WTC11 (cell line): ENCODE measurements at regions not wholly inside any gene's neighbourhood (a gene's known extent, or its start where the extent isn't known, plus 50 kb on each side); places are given as distances from the start of the nearest gene placed in this dataset.

ENCODE experiments used
- ATAC-seq: fragments of 200-7000 bp; cut with Tn5 transposase; 2 replicates; pipeline ENCODE4 v1.10.0; 2021; ENCODE audit warnings: mild to moderate bottlenecking, moderate library complexity
- CTCF ChIA-PET: fragments of 300-600 bp; sonication (Branson Sonifier 250); formaldehyde crosslinking; loops from one replicate; lab custom pipeline; 2021; ENCODE audit warnings: antibody characterized with exemption; lab: Charles Lee
- POLR2A ChIA-PET: fragments of 350-600 bp; sonication (Branson Sonifier 250); formaldehyde crosslinking; loops from one replicate; lab custom pipeline; 2021; ENCODE audit warnings: antibody characterized with exemption; lab: Charles Lee
- DNase-seq: peaks from one replicate; pipeline ENCODE4 v3.0.0; 2021; ENCODE audit warnings: low spot score
- H3K27ac Mint-ChIP-seq: 2 replicates; pipeline ENCODE4 v1.8.0; 2021; ENCODE audit warnings: mixed read lengths
- H3K27me3 Mint-ChIP-seq: 2 replicates; pipeline ENCODE4 v1.8.0; 2021; ENCODE audit warnings: low read depth, mild to moderate bottlenecking, moderate library complexity, mixed read lengths
- H3K36me3 Mint-ChIP-seq: 2 replicates; pipeline ENCODE4 v1.8.0; 2021; ENCODE audit warnings: mixed read lengths
- H3K4me1 Mint-ChIP-seq: 2 replicates; pipeline ENCODE4 v1.8.0; 2022; ENCODE audit warnings: mixed read lengths
- H3K4me3 Mint-ChIP-seq: 2 replicates; pipeline ENCODE4 v1.8.0; 2021; ENCODE audit warnings: mild to moderate bottlenecking, moderate library complexity, mixed read lengths
- H3K9me3 Mint-ChIP-seq: 2 replicates; pipeline ENCODE4 v1.8.0; 2021; ENCODE audit warnings: mixed read lengths
- EMX1 ChIP-seq: fragments of 250-450 bp; sonication (Bioruptor Pico); IDR thresholded peaks from 2 replicates; pipeline ENCODE4 v1.8.0; 2021; ENCODE audit warnings: mild to moderate bottlenecking
- GABPB1 ChIP-seq: sonication (generic); formaldehyde crosslinking; IDR thresholded peaks from 2 replicates; pipeline ENCODE4 v1.8.1; 2023; ENCODE audit warnings: mild to moderate bottlenecking, missing genetic modification reagents
- NFATC4 ChIP-seq: fragments of 250-450 bp; sonication (Bioruptor Pico); IDR thresholded peaks from 2 replicates; pipeline ENCODE4 v1.9.0; 2021; ENCODE audit warnings: mild to moderate bottlenecking
- NR1H2 ChIP-seq: sonication (generic); formaldehyde crosslinking; IDR thresholded peaks from 2 replicates; pipeline ENCODE4 v1.9.0; 2021; ENCODE audit warnings: mild to moderate bottlenecking, moderate library complexity, missing genetic modification reagents
- NR3C1 ChIP-seq: sonication (generic); formaldehyde crosslinking; conservative IDR thresholded peaks from 2 replicates; pipeline ENCODE4 v1.8.1; 2023; ENCODE audit warnings: low read depth, mild to moderate bottlenecking, missing genetic modification reagents
- RORB ChIP-seq: fragments of 250-450 bp; sonication (Bioruptor Pico); IDR thresholded peaks from 2 replicates; pipeline ENCODE4 v1.9.0; 2021; ENCODE audit warnings: mild to moderate bottlenecking
- ZNF121 ChIP-seq: sonication (generic); formaldehyde crosslinking; IDR thresholded peaks from 2 replicates; pipeline ENCODE4 v1.8.0; 2023; ENCODE audit warnings: missing genetic modification reagents
- ZNF219 ChIP-seq: sonication (generic); formaldehyde crosslinking; IDR thresholded peaks from 2 replicates; pipeline ENCODE4 v1.8.0; 2023; ENCODE audit warnings: missing genetic modification reagents, mild to moderate bottlenecking, borderline replicate concordance
- ZNF263 ChIP-seq: sonication (generic); formaldehyde crosslinking; IDR thresholded peaks from 2 replicates; pipeline ENCODE4 v1.8.1; 2022; ENCODE audit warnings: low read depth, mild to moderate bottlenecking, moderate library complexity, missing genetic modification reagents
- ZNF416 ChIP-seq: fragments of 250-450 bp; sonication (Bioruptor Pico); IDR thresholded peaks from 2 replicates; pipeline ENCODE4 v1.9.0; 2021; ENCODE audit warnings: mild to moderate bottlenecking, inconsistent platforms
- ZNF423 ChIP-seq: fragments of 250-450 bp; sonication (Bioruptor Pico); IDR thresholded peaks from 2 replicates; pipeline ENCODE4 v2.1.2; 2022; ENCODE audit warnings: mild to moderate bottlenecking, moderate library complexity
- ZNF671 ChIP-seq: fragments of 250-450 bp; sonication (Bioruptor Pico); IDR thresholded peaks from 2 replicates; pipeline ENCODE4 v1.8.0; 2021; ENCODE audit warnings: mild to moderate bottlenecking
- TF ChIP-seq, protein P1 (sequence below): fragments of 250-450 bp; sonication (Bioruptor Pico); conservative IDR thresholded peaks from 2 replicates; pipeline ENCODE4 v1.9.0; 2021; ENCODE audit warnings: mild to moderate bottlenecking
- TF ChIP-seq, protein P2 (sequence below): sonication (generic); formaldehyde crosslinking; IDR thresholded peaks from 2 replicates; pipeline ENCODE4 v1.8.1; 2023; ENCODE audit warnings: mild to moderate bottlenecking, moderate library complexity, missing genetic modification reagents
- TF ChIP-seq, protein P3 (sequence below): sonication (generic); formaldehyde crosslinking; conservative IDR thresholded peaks from 2 replicates; pipeline ENCODE4 v1.8.1; 2023; ENCODE audit warnings: mild to moderate bottlenecking, low read depth, missing genetic modification reagents, moderate library complexity
- TF ChIP-seq, protein P4 (sequence below): fragments of 250-450 bp; sonication (Bioruptor Pico); IDR thresholded peaks from 2 replicates; pipeline ENCODE4 v1.8.0; 2021; ENCODE audit warnings: mild to moderate bottlenecking
- TF ChIP-seq, protein P5 (sequence below): sonication (generic); formaldehyde crosslinking; IDR thresholded peaks from 2 replicates; pipeline ENCODE4 v1.8.0; 2022; ENCODE audit warnings: mild to moderate bottlenecking, missing genetic modification reagents
- TF ChIP-seq, protein P6 (sequence below): sonication (generic); formaldehyde crosslinking; IDR thresholded peaks from 2 replicates; pipeline ENCODE4 v1.8.1; 2023; ENCODE audit warnings: mild to moderate bottlenecking, missing genetic modification reagents
- TF ChIP-seq, protein P7 (sequence below): sonication (generic); formaldehyde crosslinking; IDR thresholded peaks from 2 replicates; pipeline ENCODE4 v1.8.1; 2022; ENCODE audit warnings: mild to moderate bottlenecking, moderate library complexity, missing genetic modification reagents
- TF ChIP-seq, protein P8 (sequence below): sonication (generic); formaldehyde crosslinking; IDR thresholded peaks from 2 replicates; pipeline ENCODE4 v1.8.1; 2023; ENCODE audit warnings: mild to moderate bottlenecking, missing genetic modification reagents, moderate library complexity

DNA sequence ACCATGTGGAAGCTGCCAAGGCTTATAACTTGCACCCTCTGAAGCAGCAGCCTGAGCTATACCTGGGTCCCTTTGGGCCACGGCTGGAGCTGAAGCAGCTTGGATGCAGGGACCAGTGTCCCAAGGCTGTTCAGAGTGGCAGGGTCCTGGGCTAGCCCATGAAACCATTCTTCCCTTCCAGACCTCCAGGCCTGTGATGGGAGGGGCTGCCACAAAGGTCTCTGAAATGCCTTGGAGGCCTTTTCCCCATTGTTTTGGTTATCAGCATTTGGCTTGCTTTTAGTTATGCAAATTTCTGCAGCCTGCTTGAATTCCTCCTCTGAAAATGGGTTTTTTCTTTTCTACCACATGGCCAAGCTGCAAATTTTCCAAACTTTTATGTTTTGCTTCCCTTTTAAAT lies 433.7 kb upstream of the ACO1 start:
- peaks cover 69% of the 10 kb centered on the region for H3K9me3 Mint-ChIP-seq
- peak; percentile 16 for DNase-seq

DNA sequence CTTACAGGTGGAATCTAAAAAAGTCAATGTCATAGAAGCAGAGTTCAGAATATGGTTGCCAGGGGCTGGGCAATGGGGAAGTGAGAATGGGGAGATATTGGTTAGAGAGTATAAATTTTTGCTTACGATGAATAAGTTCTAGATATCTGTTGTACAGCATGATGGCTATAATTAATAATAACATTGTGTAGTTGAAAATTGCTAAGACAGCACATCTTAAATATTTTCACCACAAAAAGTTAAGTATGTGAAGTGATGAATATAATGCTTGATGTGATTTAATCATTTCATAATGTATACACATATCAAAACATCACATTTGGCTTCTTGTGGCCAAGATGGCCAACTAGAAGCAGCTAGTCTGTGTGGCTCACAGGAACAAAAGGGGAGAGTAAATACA lies 425.9 kb upstream of the ACO1 start:
- ATAC-seq: no peak
- no peaks in the 10 kb centered on the region; the same call in 1 of the 2 replicates for H3K27me3 Mint-ChIP-seq
- H3K4me3 Mint-ChIP-seq: no peak overlapping the region
- POLR2A ChIA-PET: no interaction called here
- peaks cover 59% of the 10 kb centered on the region for H3K36me3 Mint-ChIP-seq
- H3K9me3 Mint-ChIP-seq: peaks cover 92% of the 10 kb centered on the region
- DNase-seq: no peak
- no peak overlapping the region for H3K27ac Mint-ChIP-seq
- TF ChIP-seq, protein P1, sequence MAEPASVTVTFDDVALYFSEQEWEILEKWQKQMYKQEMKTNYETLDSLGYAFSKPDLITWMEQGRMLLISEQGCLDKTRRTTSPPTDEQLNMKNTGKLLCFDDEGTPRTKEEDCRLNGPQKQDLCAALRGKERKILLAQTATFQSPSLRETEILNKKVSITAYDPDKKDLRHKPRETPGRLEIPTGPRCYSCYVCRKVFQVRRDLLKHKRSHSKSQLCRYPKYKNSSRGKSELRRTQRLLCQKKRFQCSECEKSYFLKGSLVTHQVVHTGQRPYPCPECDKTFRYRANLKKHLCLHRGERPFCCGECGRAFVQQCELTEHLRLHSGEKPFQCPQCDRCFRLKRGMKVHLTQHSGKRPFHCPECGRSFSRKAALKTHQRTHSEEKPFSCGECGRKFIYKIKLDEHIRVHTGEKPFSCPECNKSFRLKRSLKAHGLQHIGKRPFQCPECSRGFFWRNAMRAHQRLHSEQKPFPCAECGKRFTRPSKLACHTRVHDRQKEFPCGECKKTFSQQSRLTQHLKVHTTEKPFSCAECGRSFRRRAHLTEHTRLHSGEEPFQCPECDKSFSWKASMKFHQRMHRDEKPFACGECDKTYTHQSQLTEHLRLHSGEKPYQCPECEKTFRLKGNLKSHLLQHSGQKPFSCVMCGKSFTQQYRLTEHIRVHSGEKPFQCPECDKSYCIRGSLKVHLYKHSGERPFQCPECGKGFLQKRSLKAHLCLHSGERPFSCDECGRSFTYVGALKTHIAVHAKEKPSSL (CRISPR knock-in tag): no peak
- TF ChIP-seq, protein P2, sequence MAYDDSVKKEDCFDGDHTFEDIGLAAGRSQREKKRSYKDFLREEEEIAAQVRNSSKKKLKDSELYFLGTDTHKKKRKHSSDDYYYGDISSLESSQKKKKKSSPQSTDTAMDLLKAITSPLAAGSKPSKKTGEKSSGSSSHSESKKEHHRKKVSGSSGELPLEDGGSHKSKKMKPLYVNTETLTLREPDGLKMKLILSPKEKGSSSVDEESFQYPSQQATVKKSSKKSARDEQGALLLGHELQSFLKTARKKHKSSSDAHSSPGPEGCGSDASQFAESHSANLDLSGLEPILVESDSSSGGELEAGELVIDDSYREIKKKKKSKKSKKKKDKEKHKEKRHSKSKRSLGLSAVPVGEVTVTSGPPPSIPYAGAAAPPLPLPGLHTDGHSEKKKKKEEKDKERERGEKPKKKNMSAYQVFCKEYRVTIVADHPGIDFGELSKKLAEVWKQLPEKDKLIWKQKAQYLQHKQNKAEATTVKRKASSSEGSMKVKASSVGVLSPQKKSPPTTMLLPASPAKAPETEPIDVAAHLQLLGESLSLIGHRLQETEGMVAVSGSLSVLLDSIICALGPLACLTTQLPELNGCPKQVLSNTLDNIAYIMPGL (CRISPR knock-in tag): no peak
- TF ChIP-seq, protein P3, sequence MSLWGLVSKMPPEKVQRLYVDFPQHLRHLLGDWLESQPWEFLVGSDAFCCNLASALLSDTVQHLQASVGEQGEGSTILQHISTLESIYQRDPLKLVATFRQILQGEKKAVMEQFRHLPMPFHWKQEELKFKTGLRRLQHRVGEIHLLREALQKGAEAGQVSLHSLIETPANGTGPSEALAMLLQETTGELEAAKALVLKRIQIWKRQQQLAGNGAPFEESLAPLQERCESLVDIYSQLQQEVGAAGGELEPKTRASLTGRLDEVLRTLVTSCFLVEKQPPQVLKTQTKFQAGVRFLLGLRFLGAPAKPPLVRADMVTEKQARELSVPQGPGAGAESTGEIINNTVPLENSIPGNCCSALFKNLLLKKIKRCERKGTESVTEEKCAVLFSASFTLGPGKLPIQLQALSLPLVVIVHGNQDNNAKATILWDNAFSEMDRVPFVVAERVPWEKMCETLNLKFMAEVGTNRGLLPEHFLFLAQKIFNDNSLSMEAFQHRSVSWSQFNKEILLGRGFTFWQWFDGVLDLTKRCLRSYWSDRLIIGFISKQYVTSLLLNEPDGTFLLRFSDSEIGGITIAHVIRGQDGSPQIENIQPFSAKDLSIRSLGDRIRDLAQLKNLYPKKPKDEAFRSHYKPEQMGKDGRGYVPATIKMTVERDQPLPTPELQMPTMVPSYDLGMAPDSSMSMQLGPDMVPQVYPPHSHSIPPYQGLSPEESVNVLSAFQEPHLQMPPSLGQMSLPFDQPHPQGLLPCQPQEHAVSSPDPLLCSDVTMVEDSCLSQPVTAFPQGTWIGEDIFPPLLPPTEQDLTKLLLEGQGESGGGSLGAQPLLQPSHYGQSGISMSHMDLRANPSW (CRISPR knock-in tag): no peak
- TF ChIP-seq ZNF263 (CRISPR knock-in tag) (no peak), EMX1 (CRISPR knock-in tag) (no peak), ZNF121 (CRISPR knock-in tag) (no peak)
- no peaks in the 10 kb centered on the region for H3K4me1 Mint-ChIP-seq
- CTCF ChIA-PET: no interaction called here

More for the DNA sequence above, 433.7 kb upstream of the ACO1 start:
- Mint-ChIP-seq H3K4me3 (no peak overlapping the region), H3K36me3 (peaks cover 44% of the 10 kb centered on the region), H3K27ac (peak overlapping the region; percentile 40), H3K4me1 (peaks cover 5% of the 10 kb centered on the region), H3K27me3 (no peaks in the 10 kb centered on the region)
- ATAC-seq: peak; percentile 53
- ChIA-PET CTCF (no interaction called here), POLR2A (no interaction called here)
- TF ChIP-seq, protein P4, sequence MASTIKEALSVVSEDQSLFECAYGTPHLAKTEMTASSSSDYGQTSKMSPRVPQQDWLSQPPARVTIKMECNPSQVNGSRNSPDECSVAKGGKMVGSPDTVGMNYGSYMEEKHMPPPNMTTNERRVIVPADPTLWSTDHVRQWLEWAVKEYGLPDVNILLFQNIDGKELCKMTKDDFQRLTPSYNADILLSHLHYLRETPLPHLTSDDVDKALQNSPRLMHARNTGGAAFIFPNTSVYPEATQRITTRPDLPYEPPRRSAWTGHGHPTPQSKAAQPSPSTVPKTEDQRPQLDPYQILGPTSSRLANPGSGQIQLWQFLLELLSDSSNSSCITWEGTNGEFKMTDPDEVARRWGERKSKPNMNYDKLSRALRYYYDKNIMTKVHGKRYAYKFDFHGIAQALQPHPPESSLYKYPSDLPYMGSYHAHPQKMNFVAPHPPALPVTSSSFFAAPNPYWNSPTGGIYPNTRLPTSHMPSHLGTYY (CRISPR knock-in tag): no peak
- TF ChIP-seq ZNF121 (CRISPR knock-in tag) (no peak), NR1H2 (CRISPR knock-in tag) (no peak), ZNF423 (no peak), ZNF219 (CRISPR knock-in tag) (no peak), NR3C1 (CRISPR knock-in tag) (no peak), GABPB1 (CRISPR knock-in tag) (no peak), ZNF671 (CRISPR knock-in tag) (no peak), NFATC4 (CRISPR knock-in tag) (no peak), ZNF416 (no peak), RORB (CRISPR knock-in tag) (no peak), ZNF263 (CRISPR knock-in tag) (no peak)
- TF ChIP-seq, protein P5, sequence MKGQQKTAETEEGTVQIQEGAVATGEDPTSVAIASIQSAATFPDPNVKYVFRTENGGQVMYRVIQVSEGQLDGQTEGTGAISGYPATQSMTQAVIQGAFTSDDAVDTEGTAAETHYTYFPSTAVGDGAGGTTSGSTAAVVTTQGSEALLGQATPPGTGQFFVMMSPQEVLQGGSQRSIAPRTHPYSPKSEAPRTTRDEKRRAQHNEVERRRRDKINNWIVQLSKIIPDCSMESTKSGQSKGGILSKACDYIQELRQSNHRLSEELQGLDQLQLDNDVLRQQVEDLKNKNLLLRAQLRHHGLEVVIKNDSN (CRISPR knock-in tag): no peak
- TF ChIP-seq, protein P6, sequence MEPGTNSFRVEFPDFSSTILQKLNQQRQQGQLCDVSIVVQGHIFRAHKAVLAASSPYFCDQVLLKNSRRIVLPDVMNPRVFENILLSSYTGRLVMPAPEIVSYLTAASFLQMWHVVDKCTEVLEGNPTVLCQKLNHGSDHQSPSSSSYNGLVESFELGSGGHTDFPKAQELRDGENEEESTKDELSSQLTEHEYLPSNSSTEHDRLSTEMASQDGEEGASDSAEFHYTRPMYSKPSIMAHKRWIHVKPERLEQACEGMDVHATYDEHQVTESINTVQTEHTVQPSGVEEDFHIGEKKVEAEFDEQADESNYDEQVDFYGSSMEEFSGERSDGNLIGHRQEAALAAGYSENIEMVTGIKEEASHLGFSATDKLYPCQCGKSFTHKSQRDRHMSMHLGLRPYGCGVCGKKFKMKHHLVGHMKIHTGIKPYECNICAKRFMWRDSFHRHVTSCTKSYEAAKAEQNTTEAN: no peak
- TF ChIP-seq, protein P7, sequence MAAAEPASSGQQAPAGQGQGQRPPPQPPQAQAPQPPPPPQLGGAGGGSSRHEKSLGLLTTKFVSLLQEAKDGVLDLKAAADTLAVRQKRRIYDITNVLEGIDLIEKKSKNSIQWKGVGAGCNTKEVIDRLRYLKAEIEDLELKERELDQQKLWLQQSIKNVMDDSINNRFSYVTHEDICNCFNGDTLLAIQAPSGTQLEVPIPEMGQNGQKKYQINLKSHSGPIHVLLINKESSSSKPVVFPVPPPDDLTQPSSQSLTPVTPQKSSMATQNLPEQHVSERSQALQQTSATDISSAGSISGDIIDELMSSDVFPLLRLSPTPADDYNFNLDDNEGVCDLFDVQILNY (CRISPR knock-in tag): no peak
- TF ChIP-seq, protein P8, sequence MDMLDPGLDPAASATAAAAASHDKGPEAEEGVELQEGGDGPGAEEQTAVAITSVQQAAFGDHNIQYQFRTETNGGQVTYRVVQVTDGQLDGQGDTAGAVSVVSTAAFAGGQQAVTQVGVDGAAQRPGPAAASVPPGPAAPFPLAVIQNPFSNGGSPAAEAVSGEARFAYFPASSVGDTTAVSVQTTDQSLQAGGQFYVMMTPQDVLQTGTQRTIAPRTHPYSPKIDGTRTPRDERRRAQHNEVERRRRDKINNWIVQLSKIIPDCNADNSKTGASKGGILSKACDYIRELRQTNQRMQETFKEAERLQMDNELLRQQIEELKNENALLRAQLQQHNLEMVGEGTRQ (CRISPR knock-in tag): no peak
